GM12865 (cell line): ENCODE measurements at regions not wholly inside any gene's neighbourhood (a gene's known extent, or its start where the extent isn't known, plus 50 kb on each side); places are given as distances from the start of the nearest gene placed in this dataset.

Experiments
- DNase-seq: peaks from one replicate; pipeline ENCODE4 v3.0.0; 2010; ENCODE audit warnings: low read depth
- H3K4me3 ChIP-seq: 2 replicates; pipeline ENCODE4 v1.5.1; 2011; ENCODE audit warnings: mild to moderate bottlenecking, low read depth, low read length, control low read depth
- CTCF ChIP-seq: IDR thresholded peaks from 2 replicates; pipeline ENCODE4 v1.5.1; 2011; ENCODE audit warnings: low read length, control low read depth, low read depth, inconsistent platforms; ENCODE audit not compliant: insufficient read depth; ENCODE audit errors: missing control alignments

GRCh38 chr15:99481113-99481950 lies 84.5 kb upstream of the MEF2A start:
- H3K4me3 ChIP-seq, result no peak overlapping the region
- no peak for DNase-seq
- no peak for TF ChIP-seq CTCF

- no peak for TF ChIP-seq CTCF
- no peak for DNase-seq
- H3K4me3 ChIP-seq, result no peak overlapping the region
These were observed 83.9 kb upstream of the MEF2A start for GRCh38 chr15:99481951-99482230.

- TF ChIP-seq CTCF, result no peak
- DNase-seq, result no peak
- no peak overlapping the region for H3K4me3 ChIP-seq
These were observed 82.8 kb upstream of the MEF2A start for GRCh38 chr15:99482993-99483392.

GRCh38 chr15:99485153-99485961 lies 80.4 kb upstream of the MEF2A start:
- TF ChIP-seq CTCF, result no peak
- no peak overlapping the region for H3K4me3 ChIP-seq
- DNase-seq, result no peak

GRCh38 chr15:99485992-99486370 lies 79.8 kb upstream of the MEF2A start:
- H3K4me3 ChIP-seq, result no peak overlapping the region
- no peak for DNase-seq
- no peak for TF ChIP-seq CTCF

GRCh38 chr15:99486371-99487336 lies 79.1 kb upstream of the MEF2A start:
- no peak overlapping the region for H3K4me3 ChIP-seq
- TF ChIP-seq CTCF, result no peak

More at GRCh38 chr15:99486371-99487336, 79.1 kb upstream of the MEF2A start:
- DNase-seq, result no peak
